ENCODE measurements at regions not wholly inside any gene's neighbourhood (a gene's known extent, or its start where the extent isn't known, plus 50 kb on each side); places are given as distances from the start of the nearest gene placed in this dataset.

GRCh38 chr1:231108516-231109302 is 53.1 kb upstream of the TRIM67 start:
- H2BK15ac ChIP-seq (ENCODE audit: low read length): no peak overlapping the region
- H3K27me3 ChIP-seq (replicated peaks in 1 of 4; ENCODE audit: control insufficient read depth in 3 of 4, extremely low read depth in 1 of 4, insufficient read depth in 3 of 4, low read length in 3 of 4): no peaks in the 10 kb centered on the region; a peak in 2 of 7 replicates
- POLR2A ChIA-PET (ENCODE audit: partially characterized antibody): no interaction called here
- no peak overlapping the region for H3K56ac ChIP-seq (replicated peaks; ENCODE audit: insufficient read length, low read depth, low read length)
- H3K23ac ChIP-seq (ENCODE audit: insufficient read length): no peak overlapping the region
- H3K27ac ChIP-seq (ENCODE audit: low read depth, low read length): no peak overlapping the region
- H2AK5ac ChIP-seq (ENCODE audit: low read depth, low read length): no peak overlapping the region
- H2AFZ ChIP-seq (ENCODE audit: low read length): no peak overlapping the region
- no peaks in the 10 kb centered on the region for H3K4me1 ChIP-seq (replicated peaks in 1 of 4; ENCODE audit: control insufficient read depth in 3 of 4, insufficient read depth in 4 of 4, low read length in 3 of 4)
- H4K20me1 ChIP-seq (replicated peaks in 1 of 2; ENCODE audit: control insufficient read depth in 1 of 2, insufficient read depth in 2 of 2, low read length in 2 of 2): no peaks in the 10 kb centered on the region
- CTCF ChIA-PET (ENCODE audit: partially characterized antibody): interaction anchor here (0.6 to 1.6 kb wide), 10 partner anchors 11 to 190 kb away, joined by 3 to 7 read pairs (median 3); partner anchors contain the start of gene TRIM67
- no peak overlapping the region for H3K9ac ChIP-seq (replicated peaks in 1 of 4; ENCODE audit: extremely low read depth in 1 of 4, low read depth in 3 of 4, low read length in 3 of 4)
- 83% methylated on average over 7 of the region's 7 CpGs; no CpG with 5 or more reads in 1 of the 2 experiments for WGBS, 2 experiments (ENCODE audit: extremely low coverage in 1 of 2, insufficient coverage in 1 of 2, insufficient read length in 1 of 2, insufficient replicate concordance in 2 of 2, low coverage in 1 of 2, low lambda C conversion rate in 2 of 2, missing lambda C conversion rate in 1 of 2)
- H2BK120ac ChIP-seq (replicated peaks; ENCODE audit: low read depth, low read length): no peak overlapping the region
- no peak overlapping the region for H4K5ac ChIP-seq (ENCODE audit: insufficient read length, low read depth, low read length)
- no peaks in the 10 kb centered on the region for H3K23me2 ChIP-seq (ENCODE audit: low read depth, low read length)
- no peak overlapping the region for H3K4me3 ChIP-seq (ENCODE audit: extremely low read depth in 1 of 4, insufficient read depth in 2 of 4, low read depth in 3 of 4, low read length in 4 of 4)
- DNase-seq (ENCODE audit: low read depth in 1 of 2, low spot score in 2 of 2) (no peak), FAIRE-seq (no peak)
- no peaks in the 10 kb centered on the region for H3K79me2 ChIP-seq (ENCODE audit: control insufficient read depth in 1 of 2, insufficient read depth in 2 of 2, low read length in 2 of 2)
- no peaks in the 10 kb centered on the region for H3K9me3 ChIP-seq (ENCODE audit: insufficient read depth in 2 of 2, low read depth in 1 of 2, low read length in 1 of 2)
- H3K4ac ChIP-seq (replicated peaks; ENCODE audit: insufficient read length, low read depth, low read length): no peak overlapping the region
- H3K14ac ChIP-seq (ENCODE audit: insufficient read length): no peak overlapping the region
- H2BK20ac ChIP-seq (ENCODE audit: low read length): no peak overlapping the region
- no peak overlapping the region for H2BK12ac ChIP-seq (ENCODE audit: low read depth, low read length)
- no peak overlapping the region for H4K8ac ChIP-seq (ENCODE audit: extremely low read depth, insufficient read depth, low read length)
- H3K36me3 ChIP-seq (ENCODE audit: control insufficient read depth in 2 of 4, insufficient read depth in 4 of 4, low read length in 3 of 4): no peaks in the 10 kb centered on the region
- no peak overlapping the region for H2BK5ac ChIP-seq (ENCODE audit: low read depth, low read length)
- no peak overlapping the region for H4K91ac ChIP-seq (replicated peaks; ENCODE audit: insufficient read length, low read length)
- no peak overlapping the region for H3K4me2 ChIP-seq (ENCODE audit: insufficient read depth in 1 of 2, low read depth in 2 of 2, low read length in 2 of 2)
- no peaks in the 10 kb centered on the region for H3K79me1 ChIP-seq (ENCODE audit: low read depth, low read length)
- H3K18ac ChIP-seq (ENCODE audit: extremely low read depth, low read length): no peak overlapping the region
- TF ChIP-seq RNF2 (IDR thresholded peaks at IDR 0.05; ENCODE audit: borderline replicate concordance, low read depth, low read length, missing control alignments, poor library complexity, severe bottlenecking): no peak
- no peak for TF ChIP-seq GTF2F1 (IDR thresholded peaks at IDR 0.05; ENCODE audit: borderline replicate concordance, low read depth, low read length)
- no peak for TF ChIP-seq MAX (IDR thresholded peaks at IDR 0.05)
- TF ChIP-seq CEBPB (IDR thresholded peaks at IDR 0.05; ENCODE audit: low read depth, low read length): no peak
- no peak for TF ChIP-seq TCF12 (IDR thresholded peaks at IDR 0.05; ENCODE audit: low read depth, low read length)
- TF ChIP-seq, protein P1, sequence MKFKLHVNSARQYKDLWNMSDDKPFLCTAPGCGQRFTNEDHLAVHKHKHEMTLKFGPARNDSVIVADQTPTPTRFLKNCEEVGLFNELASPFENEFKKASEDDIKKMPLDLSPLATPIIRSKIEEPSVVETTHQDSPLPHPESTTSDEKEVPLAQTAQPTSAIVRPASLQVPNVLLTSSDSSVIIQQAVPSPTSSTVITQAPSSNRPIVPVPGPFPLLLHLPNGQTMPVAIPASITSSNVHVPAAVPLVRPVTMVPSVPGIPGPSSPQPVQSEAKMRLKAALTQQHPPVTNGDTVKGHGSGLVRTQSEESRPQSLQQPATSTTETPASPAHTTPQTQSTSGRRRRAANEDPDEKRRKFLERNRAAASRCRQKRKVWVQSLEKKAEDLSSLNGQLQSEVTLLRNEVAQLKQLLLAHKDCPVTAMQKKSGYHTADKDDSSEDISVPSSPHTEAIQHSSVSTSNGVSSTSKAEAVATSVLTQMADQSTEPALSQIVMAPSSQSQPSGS (IDR thresholded peaks at IDR 0.05; ENCODE audit: low read length): no peak
- TF ChIP-seq NANOG (IDR thresholded peaks at IDR 0.05; ENCODE audit: insufficient read depth, low read depth, low read length, poor library complexity, severe bottlenecking): no peak
